CD4-positive, alpha-beta T cell treated with Interleukin-4 for 1 hour (primary cell): ENCODE measurements at regions not wholly inside any gene's neighbourhood (a gene's known extent, or its start where the extent isn't known, plus 50 kb on each side); places are given as distances from the start of the nearest gene placed in this dataset.
"Not testable (repeated sequence)": the region's sequence is repeated elsewhere in the genome, so short reads cannot be mapped to it uniquely, and the experiment has no call there.

Experiments
- DNase-seq, 2 donors: peaks; one replicate each; pipeline ENCODE4 v3.0.0-alpha.2; 2020 to 2022

DNA sequence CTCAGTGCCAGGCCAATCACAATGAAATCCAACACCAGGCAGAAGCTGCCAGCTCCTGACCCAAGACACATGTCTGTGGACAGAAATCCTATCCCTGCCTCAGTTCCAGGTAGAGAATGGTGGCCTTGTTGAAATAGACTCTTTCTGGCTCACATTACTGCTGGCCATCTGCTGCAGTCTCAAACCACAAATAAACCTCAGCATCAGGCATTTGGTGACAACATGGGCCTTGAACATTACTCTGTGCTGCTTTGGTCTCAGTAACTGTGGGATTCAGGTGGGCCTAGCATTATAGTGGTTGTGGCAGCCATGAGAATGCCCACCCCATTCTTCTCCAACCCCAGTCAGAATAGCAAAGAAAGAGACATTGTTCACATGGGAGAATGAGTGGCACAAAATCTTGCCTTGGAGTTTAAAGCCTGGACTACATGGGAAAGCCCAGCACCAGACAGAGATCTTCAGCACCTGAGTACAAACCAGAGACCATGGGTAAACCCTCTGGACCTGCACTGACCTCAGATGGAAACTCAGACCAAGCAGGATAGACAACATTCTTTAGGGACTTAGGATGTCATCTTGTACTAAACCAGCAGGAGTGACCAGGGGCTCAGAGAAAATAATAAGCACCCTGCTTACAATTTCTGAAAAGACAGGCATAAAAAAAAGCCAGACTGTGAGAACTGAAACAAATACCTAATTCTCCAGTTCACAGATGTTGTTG, 50.4 kb upstream of the TRAM1L1 start:
- DNase-seq, result no peak

DNA sequence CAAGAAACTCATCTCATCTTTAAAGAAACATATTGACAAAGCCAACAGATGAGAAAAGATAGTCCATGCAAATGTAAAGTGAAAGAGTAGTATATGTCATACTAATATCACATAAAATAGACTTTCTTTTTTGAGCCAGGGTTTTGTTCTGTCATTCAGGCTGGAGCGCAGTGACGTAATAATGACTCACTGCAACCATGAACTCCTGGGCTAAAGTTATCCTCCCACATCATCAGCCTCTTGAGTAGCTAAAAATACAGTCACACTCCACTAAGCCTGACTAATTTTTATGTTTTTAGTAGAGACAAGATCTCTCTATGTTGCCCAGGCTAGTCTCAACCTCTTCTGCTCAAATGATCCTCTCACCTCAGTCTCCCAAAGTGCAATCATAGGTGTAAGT, 51.8 kb upstream of the TRAM1L1 start:
- no peak for DNase-seq

DNA sequence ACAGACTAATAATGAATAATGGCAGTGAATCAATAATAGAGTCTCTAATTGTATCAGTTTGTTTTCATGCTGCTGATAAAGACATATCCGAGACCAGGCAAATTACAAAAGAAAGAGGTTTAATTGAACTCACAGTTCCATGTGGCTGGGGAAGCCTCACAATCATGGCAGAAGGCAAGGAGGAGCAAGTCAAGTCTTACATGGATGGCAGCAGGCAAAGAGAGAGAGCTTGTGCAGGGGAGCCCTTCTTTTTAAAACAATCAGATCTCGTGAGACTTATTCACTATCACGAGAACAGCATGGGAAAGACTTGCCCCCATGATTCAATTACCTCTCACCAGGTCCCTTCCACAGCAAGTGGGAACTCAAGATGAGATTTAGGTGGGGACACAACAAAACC, 53.4 kb upstream of the TRAM1L1 start:
- not testable (repeated sequence) for DNase-seq

DNA sequence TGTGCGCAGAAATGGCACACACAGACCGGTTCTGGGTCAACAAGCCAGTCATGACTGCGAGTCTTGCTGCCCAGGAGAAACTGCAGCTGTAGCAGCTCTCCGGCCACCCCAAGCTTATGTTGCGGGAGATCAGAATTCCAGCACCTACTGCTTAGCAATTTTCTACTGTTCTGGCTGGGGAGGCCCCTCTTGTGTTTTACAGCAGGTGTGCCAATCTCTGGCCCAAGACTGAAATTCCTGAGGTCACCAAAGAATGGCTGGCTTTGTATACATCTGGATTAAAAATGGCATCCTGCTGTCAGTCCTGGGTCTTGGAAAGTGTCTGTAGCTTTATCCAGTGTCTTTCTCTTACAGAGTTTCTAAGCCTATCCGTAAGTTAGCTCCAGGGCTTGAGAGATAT, 68.9 kb upstream of the TRAM1L1 start:
- DNase-seq, result no peak

DNA sequence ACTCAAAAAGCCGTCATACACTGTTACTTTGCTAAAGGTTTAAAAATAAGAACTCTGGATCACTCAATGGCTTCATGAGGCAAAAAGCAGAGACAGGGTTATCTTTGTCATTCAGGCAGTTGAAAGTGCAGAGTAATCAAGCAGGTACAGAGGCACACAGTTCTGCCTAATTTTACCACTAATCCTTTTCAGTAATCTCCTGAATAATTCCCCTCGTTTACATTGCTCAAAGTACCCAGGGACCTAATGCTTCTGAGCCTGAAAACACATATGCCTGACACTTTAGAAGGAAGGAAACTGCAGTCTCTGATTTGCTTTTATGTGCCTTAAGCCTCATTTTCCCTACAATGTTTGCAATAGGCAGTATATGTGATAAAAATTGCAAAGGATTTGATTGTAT, 71.4 kb upstream of the TRAM1L1 start:
- DNase-seq, result no peak

DNA sequence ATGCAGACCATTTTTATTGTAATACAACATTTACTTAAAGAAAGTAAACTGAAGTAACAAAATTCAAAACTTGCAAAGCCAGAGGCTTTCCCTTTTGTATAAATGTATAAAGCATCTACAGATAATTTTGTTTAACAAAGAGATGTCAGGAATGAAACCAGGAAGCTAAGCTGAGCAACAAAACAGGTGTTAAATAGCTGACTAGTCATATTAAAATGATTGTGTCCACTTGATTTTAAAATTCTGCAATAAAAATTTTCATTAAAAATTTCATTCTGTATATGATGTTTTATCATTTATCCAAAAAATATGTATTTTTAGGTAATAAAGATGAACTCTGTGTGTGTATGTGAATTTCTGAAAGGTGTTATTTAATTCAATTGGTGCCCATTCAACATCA, 72.0 kb upstream of the TRAM1L1 start:
- no peak for DNase-seq

DNA sequence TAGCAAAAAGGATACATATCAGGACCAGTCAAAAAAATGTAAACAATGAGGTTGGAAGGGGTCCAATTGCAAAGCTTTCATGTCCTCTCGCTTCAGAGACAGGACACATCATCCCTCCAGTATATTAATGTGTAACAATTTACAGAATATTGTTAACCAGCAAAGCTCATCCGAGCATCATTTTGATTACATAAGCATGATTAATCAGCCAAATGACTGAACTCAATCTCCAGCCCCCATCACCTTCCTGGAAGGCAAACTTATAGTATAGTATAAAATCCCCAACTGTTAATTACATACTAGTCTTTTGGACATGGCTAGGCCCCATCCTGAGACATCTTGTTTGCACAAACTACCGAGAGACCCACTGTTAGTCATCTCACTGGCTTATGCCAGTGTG, 77.6 kb upstream of the TRAM1L1 start:
- no peak for DNase-seq

DNA sequence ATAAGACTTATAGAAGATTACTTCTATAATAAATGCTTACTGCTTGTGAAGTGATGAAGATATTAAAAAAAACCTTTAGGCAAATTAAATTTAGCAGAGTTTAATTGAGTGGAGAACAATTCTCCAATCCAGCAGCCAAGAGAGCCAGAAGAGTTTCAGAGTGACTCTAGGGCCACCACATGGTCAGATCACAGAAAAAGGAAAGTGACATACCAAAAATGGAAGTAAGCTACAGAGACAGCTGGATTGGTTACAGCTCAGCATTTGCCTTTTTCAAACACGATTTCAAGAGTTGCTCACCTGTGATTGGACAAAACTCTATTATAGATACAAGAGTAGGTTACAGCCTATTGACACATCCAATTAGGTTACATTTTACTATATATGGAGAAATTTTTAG, 79.0 kb upstream of the TRAM1L1 start:
- DNase-seq, result no peak

DNA sequence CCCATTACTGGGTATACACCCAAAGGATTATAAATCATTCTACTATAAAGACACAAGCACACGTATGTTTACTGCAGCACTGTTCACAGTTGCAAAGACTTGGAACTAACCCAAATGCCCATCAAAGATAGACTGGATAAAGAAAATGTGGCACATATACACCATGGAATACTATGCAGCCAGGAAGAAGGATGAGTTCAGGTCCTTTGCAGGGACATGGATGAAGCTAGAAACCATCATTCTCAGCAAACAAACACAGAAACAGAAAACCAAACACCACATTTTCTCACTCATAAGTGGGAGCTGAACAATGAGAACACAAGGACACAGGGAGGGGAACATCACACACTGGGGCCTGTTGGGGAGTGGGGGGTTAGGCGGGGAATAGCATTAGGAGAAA, 90.0 kb upstream of the TRAM1L1 start:
- DNase-seq, result not testable (repeated sequence)

DNA sequence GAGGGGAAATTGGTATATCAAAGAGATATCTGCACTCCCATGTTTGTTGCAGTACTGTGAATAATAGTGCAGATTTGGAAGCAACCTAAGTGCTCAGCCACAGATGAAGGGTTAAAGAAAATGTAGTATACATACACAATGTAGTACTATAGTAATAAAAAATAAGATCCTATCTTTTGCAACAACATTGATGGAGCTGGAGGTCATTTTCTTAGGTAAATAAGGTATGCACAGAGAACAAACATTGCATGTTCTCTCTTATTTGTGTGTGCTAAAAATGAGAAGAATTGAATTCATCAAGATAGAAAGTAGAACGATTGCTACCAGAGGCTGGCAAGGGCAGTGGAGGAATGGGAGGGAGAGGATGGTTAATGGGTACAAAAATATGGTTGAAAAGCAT, 117.9 kb upstream of the TRAM1L1 start:
- no peak for DNase-seq

DNA sequence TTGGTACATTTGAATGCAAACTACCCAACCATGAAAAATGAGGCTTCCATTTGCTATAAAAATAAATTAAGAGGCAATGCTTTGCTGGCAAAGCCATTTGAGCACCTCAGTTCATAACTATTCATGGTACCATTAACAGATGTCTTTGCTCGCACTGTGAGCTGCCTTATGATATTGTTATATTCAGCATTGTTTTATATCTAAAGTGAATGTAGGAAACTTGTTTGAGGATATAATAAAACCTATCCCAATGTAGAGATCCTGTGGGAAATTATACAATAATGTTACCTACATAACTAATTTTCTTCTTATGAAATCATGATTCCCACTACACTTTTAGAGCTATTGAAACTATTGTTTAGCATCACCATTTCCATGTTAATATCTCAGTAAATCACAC, 125.2 kb upstream of the TRAM1L1 start:
- no peak for DNase-seq

DNA sequence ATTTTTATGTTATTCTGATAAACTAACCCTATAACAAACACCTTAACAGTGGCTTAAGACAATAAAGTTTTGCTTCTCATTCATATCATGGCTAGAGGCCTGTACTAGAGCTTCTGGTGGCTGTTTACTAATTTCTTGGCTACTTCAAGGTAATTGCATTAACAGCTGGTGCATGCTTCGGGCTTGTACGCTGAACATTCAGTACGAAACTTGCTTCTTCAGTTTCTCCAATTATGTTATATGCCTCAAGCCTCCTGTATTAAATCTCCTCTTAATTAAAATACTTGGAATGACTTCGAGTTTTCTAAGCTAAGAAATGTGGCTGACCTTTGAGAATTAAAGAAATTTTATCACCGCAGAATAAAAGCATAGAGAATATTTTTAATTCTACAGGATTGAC, 138.9 kb upstream of the TRAM1L1 start:
- DNase-seq, result no peak

DNA sequence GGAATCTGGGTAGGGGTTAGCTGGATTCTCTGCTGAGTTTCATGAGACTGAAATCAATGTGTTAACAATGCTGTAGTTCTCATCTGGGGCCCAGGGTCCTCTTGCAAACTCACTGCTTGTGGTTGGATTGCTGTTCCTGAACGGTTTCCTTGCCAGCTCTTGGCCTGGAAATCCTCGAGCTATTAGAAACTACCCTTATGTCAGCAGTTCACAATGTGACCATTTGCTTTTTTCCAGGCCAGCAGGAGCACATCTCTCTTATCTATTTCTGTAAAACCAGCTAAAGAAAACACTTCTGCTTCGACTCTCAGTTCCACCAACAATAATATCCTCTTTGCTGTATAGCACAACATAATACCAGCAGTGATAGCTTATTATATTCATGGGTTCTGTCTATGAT, 140.1 kb upstream of the TRAM1L1 start:
- no peak for DNase-seq

DNA sequence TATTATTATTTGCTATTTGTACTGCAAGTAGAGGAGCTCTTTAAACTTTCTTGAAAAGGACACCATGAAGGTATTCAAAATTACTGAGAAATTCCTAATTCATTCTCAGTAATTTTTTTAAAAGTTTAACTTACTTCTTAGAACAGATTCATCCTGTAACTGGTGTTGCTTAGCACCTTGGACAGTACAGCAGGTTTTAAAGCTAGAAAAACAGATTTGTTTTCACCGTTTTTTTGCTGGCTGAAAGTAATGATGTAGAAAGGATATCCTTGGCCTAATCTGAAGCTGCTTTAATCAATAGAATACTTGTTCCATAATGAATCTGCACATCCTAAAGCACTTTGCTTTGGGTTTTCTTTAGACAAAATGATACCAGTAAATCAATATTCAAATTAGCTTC, 142.5 kb upstream of the TRAM1L1 start:
- DNase-seq, result no peak

DNA sequence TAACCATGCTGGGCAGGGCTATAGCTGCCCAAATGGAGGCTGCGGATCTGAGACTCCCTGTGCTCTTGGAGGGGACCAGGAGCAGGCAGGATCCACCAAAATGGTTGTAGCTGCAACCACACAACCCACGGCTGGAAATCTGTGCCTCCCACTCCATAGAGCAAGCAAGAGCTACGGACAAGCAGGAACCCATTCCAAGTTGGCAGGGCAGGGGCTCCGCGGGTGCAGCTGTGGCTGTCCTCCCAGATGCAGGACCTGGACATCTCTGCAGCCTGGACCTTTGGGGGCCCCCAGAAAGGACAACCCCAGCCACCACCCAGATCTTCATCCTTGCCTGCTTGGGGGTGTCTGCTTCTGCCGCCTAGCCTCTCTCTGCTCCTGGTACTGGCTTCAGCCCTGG, 154.1 kb upstream of the TRAM1L1 start:
- DNase-seq, result no peak

DNA sequence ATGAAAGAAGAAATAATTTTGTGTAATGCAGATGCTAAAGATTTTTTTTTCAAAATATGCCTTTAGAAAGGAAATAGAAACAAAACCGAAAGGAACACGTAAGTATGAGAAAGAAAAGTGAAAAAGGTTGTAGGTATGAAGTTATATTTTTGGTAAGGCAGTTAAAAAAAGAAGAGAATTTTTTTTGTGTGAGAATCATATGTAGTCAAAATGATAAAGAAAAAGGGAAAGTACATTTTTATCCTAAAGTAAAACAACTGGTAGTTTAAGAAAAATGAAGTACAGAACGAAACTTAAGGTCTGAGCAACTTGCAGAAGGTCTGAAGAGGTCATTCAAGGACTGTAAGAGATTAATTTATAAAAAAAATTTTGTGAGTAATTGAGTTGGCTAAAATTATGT, 164.0 kb upstream of the TRAM1L1 start:
- DNase-seq, result no peak

DNA sequence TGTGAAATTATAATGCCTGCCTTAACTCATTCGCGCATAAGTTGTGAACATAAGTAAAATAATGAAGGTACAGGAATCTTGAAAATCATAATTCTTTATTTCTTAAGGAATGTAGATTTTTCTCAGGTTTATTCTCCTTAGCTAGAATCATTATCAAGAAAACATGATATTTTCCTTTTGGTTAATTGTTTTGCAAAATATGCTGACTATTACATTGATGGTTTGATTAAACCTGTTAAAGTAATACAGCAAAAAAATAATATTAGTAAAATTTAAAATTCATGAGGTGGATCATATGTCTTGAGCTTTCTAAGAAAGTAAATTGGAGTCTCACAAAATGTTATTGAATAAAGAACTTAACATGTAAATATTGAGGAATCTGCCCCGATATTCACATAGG, 178.7 kb upstream of the TRAM1L1 start:
- no peak for DNase-seq

DNA sequence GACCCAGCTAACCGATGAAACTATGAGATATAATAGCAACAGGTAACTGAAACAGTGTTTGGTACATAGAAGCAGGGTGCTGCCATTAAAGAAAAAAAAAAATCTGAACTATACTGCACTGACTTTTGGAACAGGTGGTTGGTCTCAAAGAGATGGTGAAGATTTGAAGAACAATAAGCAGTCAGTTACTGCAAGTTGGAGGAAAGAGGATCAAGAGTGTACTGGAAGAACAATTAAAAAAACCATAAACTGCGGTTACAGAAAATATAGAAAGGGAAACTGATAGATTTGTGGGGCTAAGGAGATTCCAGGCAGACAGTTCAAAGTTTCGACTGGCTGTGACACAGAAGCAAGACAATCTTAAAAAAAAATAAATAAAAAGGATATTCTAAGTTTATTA, 181.9 kb upstream of the TRAM1L1 start:
- DNase-seq, result no peak

DNA sequence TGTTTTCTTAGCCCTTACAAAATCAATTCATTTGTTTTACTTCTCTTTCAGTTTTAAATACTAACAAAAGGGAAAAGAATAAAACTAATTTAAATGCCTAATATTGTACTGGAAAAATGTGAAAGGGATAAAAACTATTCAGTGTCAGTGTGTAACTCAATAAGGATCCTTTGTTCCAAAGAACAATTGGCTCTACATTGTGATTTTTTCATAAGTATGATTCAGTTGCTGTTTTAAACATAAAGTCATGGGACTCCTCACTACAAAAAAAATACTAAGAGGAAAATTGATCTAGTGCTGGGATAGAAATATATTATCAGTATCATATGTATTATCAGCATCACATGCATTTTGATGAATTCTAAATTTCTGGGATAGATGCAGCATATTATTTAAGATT, 199.4 kb upstream of the TRAM1L1 start:
- no peak for DNase-seq

DNA sequence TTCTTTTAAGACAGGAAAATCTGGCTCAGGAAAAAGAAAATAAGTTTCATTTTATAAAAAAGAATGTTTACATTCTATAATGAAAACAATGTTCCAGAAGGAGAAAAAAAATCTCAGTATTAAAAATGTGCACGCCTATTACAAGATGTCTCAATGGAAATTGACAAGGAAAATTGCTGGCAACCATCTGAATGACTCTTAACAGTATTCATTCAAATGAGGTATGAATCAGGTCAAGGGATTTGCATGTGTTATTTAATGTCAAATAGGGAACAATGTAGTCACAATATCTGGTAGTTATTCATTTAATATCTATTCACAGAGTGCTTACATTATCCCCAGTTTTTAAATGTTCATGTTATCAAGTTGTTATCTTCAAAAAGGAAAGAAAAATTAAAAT, 208.4 kb upstream of the TRAM1L1 start:
- DNase-seq, result no peak

DNA sequence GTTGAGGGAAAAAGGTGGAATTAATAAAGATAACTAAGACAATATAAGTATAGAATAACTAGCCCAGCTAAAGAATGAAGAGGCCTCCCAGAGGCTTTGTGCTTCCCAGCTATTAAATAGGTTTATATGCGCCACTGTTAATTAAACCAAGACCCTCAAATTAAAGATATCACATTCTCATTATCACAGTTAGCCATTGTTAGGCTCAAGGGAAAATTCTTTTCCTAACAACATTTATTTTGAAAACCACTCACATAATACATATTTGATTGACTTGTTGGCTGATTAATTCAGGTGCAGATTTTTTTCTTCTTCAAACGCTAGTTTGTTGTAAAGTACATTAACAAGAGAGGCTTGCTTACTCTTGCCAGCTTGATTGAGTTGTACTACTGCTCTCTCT, 216.8 kb upstream of the TRAM1L1 start:
- no peak for DNase-seq

DNA sequence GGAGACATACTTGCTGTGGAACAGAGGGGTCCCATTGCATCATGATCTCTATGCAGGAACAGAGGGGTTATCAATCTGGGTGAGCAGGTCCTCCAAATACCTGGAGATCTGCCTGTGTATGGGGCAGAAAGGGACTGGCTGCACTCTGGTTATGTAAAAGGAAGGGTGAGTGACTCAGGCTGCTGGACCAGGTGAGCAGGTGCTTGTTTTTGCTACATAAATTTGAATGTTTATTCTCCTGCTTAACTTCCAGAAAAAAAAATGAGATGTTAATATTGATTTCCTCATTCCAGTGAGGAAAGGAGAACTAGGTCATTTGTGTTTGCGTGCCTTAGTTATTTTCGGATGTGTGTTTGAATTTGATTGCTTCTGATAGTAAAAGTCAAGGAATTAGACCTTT, 225.8 kb upstream of the TRAM1L1 start:
- DNase-seq, result no peak

DNA sequence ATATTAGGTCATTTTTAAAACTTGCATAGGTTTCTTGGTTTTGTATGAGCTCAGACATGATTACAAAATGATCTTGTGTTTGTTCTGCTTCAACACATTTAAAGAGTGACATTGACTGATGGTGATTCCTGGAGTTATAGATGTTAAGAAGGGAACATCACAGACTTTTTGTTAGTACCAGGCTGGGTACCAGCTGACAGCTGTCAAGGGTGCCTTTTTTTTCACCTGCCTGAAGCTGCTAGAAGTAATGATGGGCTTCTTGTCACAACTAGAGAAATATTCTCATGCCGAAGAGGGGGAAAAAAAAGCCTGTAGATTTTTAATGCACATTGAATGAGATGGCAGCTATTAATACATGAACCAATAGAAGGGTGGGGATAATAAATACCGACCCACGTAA, 226.6 kb upstream of the TRAM1L1 start:
- no peak for DNase-seq

DNA sequence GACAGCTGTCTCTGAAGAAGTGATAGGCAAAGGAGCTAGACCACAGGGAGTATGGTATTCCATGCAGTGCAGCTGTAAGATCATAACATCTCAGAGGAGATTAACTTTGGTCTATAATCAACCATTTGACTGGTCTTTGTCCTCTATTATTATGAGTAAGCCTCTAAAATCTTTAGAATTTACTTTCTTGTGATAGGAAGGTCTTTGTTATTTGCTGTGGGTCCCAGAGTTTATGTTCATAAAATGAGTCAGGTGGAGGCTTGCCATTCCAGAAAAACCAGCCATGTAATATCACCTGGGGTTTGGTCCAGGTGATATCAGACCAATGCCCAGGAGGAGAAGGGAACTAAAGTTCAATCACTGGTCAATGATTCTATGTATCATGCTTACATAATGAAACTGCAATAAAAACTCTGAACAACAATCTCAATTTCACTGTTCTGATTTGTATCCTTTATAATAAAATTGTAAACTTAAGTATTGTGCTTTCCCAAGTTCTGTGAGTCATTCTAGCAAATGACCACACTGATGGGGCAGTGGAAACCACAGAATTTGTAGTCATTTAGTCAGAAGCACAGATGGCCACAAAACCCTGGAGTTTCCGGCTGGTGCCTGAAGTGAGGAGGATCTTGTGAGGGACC, 239.6 kb upstream of the TRAM1L1 start:
- no peak for DNase-seq

DNA sequence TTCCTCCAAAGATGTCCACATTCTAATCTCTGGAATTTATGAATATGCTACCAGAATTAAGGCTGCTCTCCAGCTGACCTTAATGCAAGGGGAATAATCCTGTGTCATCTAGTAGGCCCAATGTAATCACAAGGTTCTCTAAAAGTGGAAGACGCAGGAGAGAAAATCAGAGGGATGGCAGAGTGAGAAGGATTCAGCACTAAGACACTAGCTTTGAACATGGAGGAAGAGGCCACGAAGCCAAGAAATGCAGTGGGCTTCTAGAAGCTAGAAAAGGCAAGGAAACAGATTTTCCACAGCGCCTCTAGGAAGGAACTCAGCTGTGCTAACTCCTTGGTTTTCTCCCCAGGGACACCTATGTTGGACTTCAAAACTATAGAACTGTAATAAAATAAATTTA, 240.7 kb upstream of the TRAM1L1 start:
- DNase-seq, result no peak
